GM18526 (cell line): ENCODE measurements at regions not wholly inside any gene's neighbourhood (a gene's known extent, or its start where the extent isn't known, plus 50 kb on each side); places are given as distances from the start of the nearest gene placed in this dataset.

Source experiments
- POLR2A ChIP-seq: IDR thresholded peaks from 3 replicates; pipeline ENCODE4 v1.6.1; 2011; ENCODE audit not compliant: insufficient read length; ENCODE audit errors: extremely low read depth

- TF ChIP-seq POLR2A = no peak
These were observed 1457.7 kb downstream of the BRD1 start for GRCh38 chr22:48369789-48370507.

GRCh38 chr22:48368975-48369525, 1458.6 kb downstream of the BRD1 start:
- TF ChIP-seq POLR2A = no peak

GRCh38 chr22:48367731-48368130, 1459.9 kb downstream of the BRD1 start:
- no peak for TF ChIP-seq POLR2A

GRCh38 chr22:48366591-48366990, 1461.1 kb downstream of the BRD1 start:
- TF ChIP-seq POLR2A = no peak

- no peak for TF ChIP-seq POLR2A
These were observed 1461.6 kb downstream of the BRD1 start for GRCh38 chr22:48366056-48366455.

GRCh38 chr22:48365386-48365785, 1462.3 kb downstream of the BRD1 start:
- no peak for TF ChIP-seq POLR2A

- TF ChIP-seq POLR2A = no peak
These were observed 1464.8 kb downstream of the BRD1 start for GRCh38 chr22:48362721-48363404.

- no peak for TF ChIP-seq POLR2A
These were observed 1466.5 kb downstream of the BRD1 start for GRCh38 chr22:48361099-48361639.

- TF ChIP-seq POLR2A = no peak
These were observed 1468.1 kb downstream of the BRD1 start for GRCh38 chr22:48359613-48359965.

GRCh38 chr22:48358886-48359612, 1468.6 kb downstream of the BRD1 start:
- TF ChIP-seq POLR2A = no peak

- TF ChIP-seq POLR2A = no peak
These were observed 1469.7 kb downstream of the BRD1 start for GRCh38 chr22:48357961-48358360.

- TF ChIP-seq POLR2A = no peak
These were observed 1470.5 kb downstream of the BRD1 start for GRCh38 chr22:48357196-48357595.

GRCh38 chr22:48356731-48357130, 1470.9 kb downstream of the BRD1 start:
- TF ChIP-seq POLR2A = no peak

- no peak for TF ChIP-seq POLR2A
These were observed 1473.6 kb downstream of the BRD1 start for GRCh38 chr22:48354096-48354495.

GRCh38 chr22:48353116-48353947, 1474.3 kb downstream of the BRD1 start:
- no peak for TF ChIP-seq POLR2A
